ENCODE measurements at regions not wholly inside any gene's neighbourhood (a gene's known extent, or its start where the extent isn't known, plus 50 kb on each side); places are given as distances from the start of the nearest gene placed in this dataset.

- Histone ChIP-seq H3K27me3 (ENCODE audit: insufficient read depth, low read length) (no peaks in the 10 kb centered on the region), H4K20me1 (ENCODE audit: insufficient read depth, low read length) (no peaks in the 10 kb centered on the region), H3K4me2 (ENCODE audit: low read length) (no peak overlapping the region), H3K4me1 (ENCODE audit: insufficient read depth, low read length) (no peaks in the 10 kb centered on the region), H3K79me2 (ENCODE audit: insufficient read depth, low read length) (no peaks in the 10 kb centered on the region), H3K27ac (ENCODE audit: low read depth, low read length) (no peak overlapping the region), H3K9ac (ENCODE audit: low read length) (no peak overlapping the region), H3K4me3 (ENCODE audit: insufficient read depth, low read depth, low read length) (no peak overlapping the region), H3K36me3 (ENCODE audit: insufficient read depth, low read length) (no peaks in the 10 kb centered on the region), H2AFZ (ENCODE audit: low read depth, low read length) (no peak overlapping the region), H3K9me3 (ENCODE audit: insufficient read depth, low read depth, low read length) (no peaks in the 10 kb centered on the region)
- Mint-ChIP-seq H3K27me3 (ENCODE audit: low read depth, unreplicated experiment) (no peaks in the 10 kb centered on the region), H3K27ac (ENCODE audit: unreplicated experiment) (no peak overlapping the region), H3K9me3 (ENCODE audit: unreplicated experiment) (peaks cover 6% of the 10 kb centered on the region), H3K4me3 (ENCODE audit: unreplicated experiment) (no peak overlapping the region), H3K36me3 (ENCODE audit: low read depth, unreplicated experiment) (no peaks in the 10 kb centered on the region), H3K4me1 (ENCODE audit: low read depth, unreplicated experiment) (no peaks in the 10 kb centered on the region)
- no peak for DNase-seq (ENCODE audit: low read depth)
- TF ChIP-seq EZH2 (IDR thresholded peaks at IDR 0.05; ENCODE audit: insufficient read depth, low read length), result no peak
- no peak for TF ChIP-seq CTCF (IDR thresholded peaks at IDR 0.05; ENCODE audit: insufficient read depth, low read depth, low read length)
- no peak for FAIRE-seq
Observed at GRCh38 chr4:95921470-95921869, 81.6 kb downstream of the PDHA2 start.

- FAIRE-seq (no peak), DNase-seq (ENCODE audit: low read depth) (peak; percentile 3)
- no peak overlapping the region for H3K9ac ChIP-seq (ENCODE audit: low read length)
- Mint-ChIP-seq H3K27me3 (ENCODE audit: low read depth, unreplicated experiment) (no peaks in the 10 kb centered on the region), H3K4me1 (ENCODE audit: low read depth, unreplicated experiment) (no peaks in the 10 kb centered on the region), H3K27ac (ENCODE audit: unreplicated experiment) (no peak overlapping the region), H3K4me3 (ENCODE audit: unreplicated experiment) (no peak overlapping the region), H3K9me3 (ENCODE audit: unreplicated experiment) (peaks cover 15% of the 10 kb centered on the region), H3K36me3 (ENCODE audit: low read depth, unreplicated experiment) (no peaks in the 10 kb centered on the region)
- H3K27me3 ChIP-seq (ENCODE audit: insufficient read depth, low read length), result no peaks in the 10 kb centered on the region
- no peak overlapping the region for H3K27ac ChIP-seq (ENCODE audit: low read depth, low read length)
- no peak overlapping the region for H3K4me3 ChIP-seq (ENCODE audit: insufficient read depth, low read depth, low read length)
- H3K79me2 ChIP-seq (ENCODE audit: insufficient read depth, low read length), result no peaks in the 10 kb centered on the region
- no peaks in the 10 kb centered on the region for H4K20me1 ChIP-seq (ENCODE audit: insufficient read depth, low read length)
- H3K36me3 ChIP-seq (ENCODE audit: insufficient read depth, low read length), result no peaks in the 10 kb centered on the region
- no peak for TF ChIP-seq CTCF (IDR thresholded peaks at IDR 0.05; ENCODE audit: insufficient read depth, low read depth, low read length)
- TF ChIP-seq EZH2 (IDR thresholded peaks at IDR 0.05; ENCODE audit: insufficient read depth, low read length), result no peak
- no peaks in the 10 kb centered on the region for H3K4me1 ChIP-seq (ENCODE audit: insufficient read depth, low read length)
- no peak overlapping the region for H2AFZ ChIP-seq (ENCODE audit: low read depth, low read length)
- no peak overlapping the region for H3K4me2 ChIP-seq (ENCODE audit: low read length)
- no peaks in the 10 kb centered on the region for H3K9me3 ChIP-seq (ENCODE audit: insufficient read depth, low read depth, low read length)
Observed at GRCh38 chr4:95929448-95930064, 89.7 kb downstream of the PDHA2 start.

- Histone ChIP-seq H3K9ac (ENCODE audit: low read length) (no peak overlapping the region), H3K9me3 (ENCODE audit: insufficient read depth, low read depth, low read length) (no peaks in the 10 kb centered on the region), H3K79me2 (ENCODE audit: insufficient read depth, low read length) (no peaks in the 10 kb centered on the region), H3K4me1 (ENCODE audit: insufficient read depth, low read length) (no peaks in the 10 kb centered on the region), H3K27ac (ENCODE audit: low read depth, low read length) (no peak overlapping the region), H3K36me3 (ENCODE audit: insufficient read depth, low read length) (no peaks in the 10 kb centered on the region), H4K20me1 (ENCODE audit: insufficient read depth, low read length) (no peaks in the 10 kb centered on the region), H3K4me3 (ENCODE audit: insufficient read depth, low read depth, low read length) (no peak overlapping the region), H3K27me3 (ENCODE audit: insufficient read depth, low read length) (no peaks in the 10 kb centered on the region), H2AFZ (ENCODE audit: low read depth, low read length) (no peak overlapping the region), H3K4me2 (ENCODE audit: low read length) (no peak overlapping the region)
- Mint-ChIP-seq H3K9me3 (ENCODE audit: unreplicated experiment) (no peaks in the 10 kb centered on the region), H3K27me3 (ENCODE audit: low read depth, unreplicated experiment) (no peaks in the 10 kb centered on the region), H3K27ac (ENCODE audit: unreplicated experiment) (no peak overlapping the region), H3K4me1 (ENCODE audit: low read depth, unreplicated experiment) (no peaks in the 10 kb centered on the region), H3K36me3 (ENCODE audit: low read depth, unreplicated experiment) (no peaks in the 10 kb centered on the region), H3K4me3 (ENCODE audit: unreplicated experiment) (no peak overlapping the region)
- DNase-seq (ENCODE audit: low read depth) (no peak), FAIRE-seq (no peak)
- no peak for TF ChIP-seq CTCF (IDR thresholded peaks at IDR 0.05; ENCODE audit: insufficient read depth, low read depth, low read length)
- no peak for TF ChIP-seq EZH2 (IDR thresholded peaks at IDR 0.05; ENCODE audit: insufficient read depth, low read length)
Observed at GRCh38 chr4:95939141-95939540, 99.2 kb downstream of the PDHA2 start.
